Spleen (tissue), 11 donors: ENCODE measurements at regions not wholly inside any gene's neighbourhood (a gene's known extent, or its start where the extent isn't known, plus 50 kb on each side); places are given as distances from the start of the nearest gene placed in this dataset.
A peak's percentile ranks its signal among the peaks of the same experiment; 100 is the strongest.

Experiments
- DNase-seq: peaks from one replicate; pipeline ENCODE4 v3.0.0-alpha.2; 2020
- H3K27ac ChIP-seq, 8 donors: fragments of 200-600 bp; sonication (generic) in 7 of 8; 1 replicate in 4 of 8; 2 replicates in 4 of 8; pipeline versions ENCODE4 v1.5.0 to v1.8.0; 2016 to 2021; ENCODE audit warnings: inconsistent platforms in 4 of 8, mild to moderate bottlenecking in 4 of 8, moderate library complexity in 1 of 8
- H3K27me3 ChIP-seq, 7 donors: fragments of 200-600 bp; sonication (generic) in 6 of 7; replicated peaks in 1 of 7; 1 replicate in 4 of 7; 2 replicates in 3 of 7; pipeline versions ENCODE4 v1.5.0 to v1.8.0; 2016 to 2021; ENCODE audit warnings: inconsistent platforms in 3 of 7, mild to moderate bottlenecking in 1 of 7
- H3K36me3 ChIP-seq, 6 donors: fragments of 200-600 bp; sonication (generic) in 5 of 6; 1 replicate in 4 of 6; 2 replicates in 2 of 6; pipeline versions ENCODE4 v1.5.0 to v1.8.0; 2016 to 2021; ENCODE audit warnings: inconsistent platforms in 2 of 6
- H3K4me1 ChIP-seq, 6 donors: fragments of 200-600 bp; sonication (generic) in 5 of 6; 1 replicate in 3 of 6; 2 replicates in 3 of 6; pipeline versions ENCODE4 v1.5.0 to v1.8.0; 2016 to 2021; ENCODE audit warnings: inconsistent platforms in 3 of 6
- H3K4me3 ChIP-seq, 8 donors: fragments of 200-600 bp; sonication (generic) in 7 of 8; 1 replicate in 4 of 8; 2 replicates in 4 of 8; pipeline versions ENCODE4 v1.5.0 to v1.8.0; 2016 to 2021; ENCODE audit warnings: inconsistent platforms in 4 of 8, mild to moderate bottlenecking in 4 of 8, moderate library complexity in 2 of 8
- H3K9me3 ChIP-seq, 8 donors: fragments of 200-600 bp; sonication (generic) in 7 of 8; 1 replicate in 4 of 8; 2 replicates in 4 of 8; pipeline versions ENCODE4 v1.5.0 to v1.8.0; 2016 to 2021; ENCODE audit warnings: inconsistent platforms in 4 of 8
- POLR2A ChIP-seq, 3 donors: fragments of 450-650 bp; IDR thresholded peaks; one replicate each; pipeline ENCODE4 v1.5.1; 2017; ENCODE audit warnings: antibody characterized with exemption in 3 of 3, mild to moderate bottlenecking in 1 of 3
- POLR2AphosphoS5 ChIP-seq, 3 donors: sonication (generic); formaldehyde crosslinking; IDR thresholded peaks; one replicate each; pipeline ENCODE4 v1.5.1; 2017; ENCODE audit warnings: antibody characterized with exemption in 3 of 3
- WGBS, 5 donors: extraction: QIAGEN DNeasy Blood & Tissue Kit in 3 of 5; methylation state at CpG; one replicate each; pipeline versions ENCODE4 v1.1.5 to v1.1.7; 2013 to 2018; 5-methylcytosine and 5-hydroxymethylcytosine counted together
- intact Hi-C: fragments of 100-400 bp; cut with DNase I; formaldehyde crosslinking; loops from one replicate; pipeline ENCODE4 v1.15.0; 2023; ENCODE audit warnings: low total_unique reads
- TF ChIP-seq, protein P1 (sequence below), 11 experiments: fragments of 200-600 bp in 7 of 11; fragments of 450-650 bp in 4 of 11; sonication (generic) in 4 of 11; IDR thresholded peaks in 8 of 11; conservative IDR thresholded peaks in 3 of 11; 1 replicate in 7 of 11; 2 replicates in 4 of 11; pipeline versions ENCODE4 v1.4.0 to v1.8.0; 2016 to 2021; ENCODE audit warnings: antibody characterized with exemption in 11 of 11, inconsistent platforms in 4 of 11, mild to moderate bottlenecking in 1 of 11
- donor health status: healthy with polysubstance abuse.
- donor health status: DM: no; HTN: no; CAD: no; lungs with moderate emphysema.
- donor health status: DM: no; HTN: no; CAD: no.
- donor health status: Bipolar disorder and iron deficiency.
- donor health status: healthy.
- donor health status: DM: no; HTN: no; CAD: no.
- donor health status: DM: yes; HTN: yes; CAD: no.

DNA sequence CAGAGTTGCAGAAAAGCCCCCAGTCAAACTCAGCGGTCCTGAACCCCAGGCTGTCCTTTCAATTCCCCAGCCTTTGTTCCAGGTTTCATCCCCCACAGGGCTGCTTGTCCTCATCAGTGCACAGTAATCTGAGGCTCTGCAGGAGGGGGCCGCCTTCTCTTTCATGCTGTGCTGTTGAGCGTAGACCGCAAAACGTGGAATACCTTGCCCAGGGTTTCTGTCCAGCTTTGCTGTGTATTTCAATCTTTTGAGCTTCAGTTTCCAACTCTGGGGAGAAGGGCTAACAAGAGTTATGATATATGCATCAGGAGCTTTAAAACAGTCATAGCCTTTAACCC, 64.8 kb downstream of the FAM43A start:
- peak overlapping the region in 1 of 8 donors; percentile 34 for H3K27ac ChIP-seq
- H3K27me3 ChIP-seq: no peaks in the 10 kb centered on the region
- no peak overlapping the region for H3K4me3 ChIP-seq
- WGBS, 5 donors: 82 to 95% (median 87%) methylated on average over 5 of the region's 5 CpGs
- H3K36me3 ChIP-seq: no peaks in the 10 kb centered on the region
- H3K9me3 ChIP-seq: no peaks in the 10 kb centered on the region
- no peak for TF ChIP-seq POLR2A (IDR thresholded peaks at IDR 0.05)
- TF ChIP-seq, protein P1, sequence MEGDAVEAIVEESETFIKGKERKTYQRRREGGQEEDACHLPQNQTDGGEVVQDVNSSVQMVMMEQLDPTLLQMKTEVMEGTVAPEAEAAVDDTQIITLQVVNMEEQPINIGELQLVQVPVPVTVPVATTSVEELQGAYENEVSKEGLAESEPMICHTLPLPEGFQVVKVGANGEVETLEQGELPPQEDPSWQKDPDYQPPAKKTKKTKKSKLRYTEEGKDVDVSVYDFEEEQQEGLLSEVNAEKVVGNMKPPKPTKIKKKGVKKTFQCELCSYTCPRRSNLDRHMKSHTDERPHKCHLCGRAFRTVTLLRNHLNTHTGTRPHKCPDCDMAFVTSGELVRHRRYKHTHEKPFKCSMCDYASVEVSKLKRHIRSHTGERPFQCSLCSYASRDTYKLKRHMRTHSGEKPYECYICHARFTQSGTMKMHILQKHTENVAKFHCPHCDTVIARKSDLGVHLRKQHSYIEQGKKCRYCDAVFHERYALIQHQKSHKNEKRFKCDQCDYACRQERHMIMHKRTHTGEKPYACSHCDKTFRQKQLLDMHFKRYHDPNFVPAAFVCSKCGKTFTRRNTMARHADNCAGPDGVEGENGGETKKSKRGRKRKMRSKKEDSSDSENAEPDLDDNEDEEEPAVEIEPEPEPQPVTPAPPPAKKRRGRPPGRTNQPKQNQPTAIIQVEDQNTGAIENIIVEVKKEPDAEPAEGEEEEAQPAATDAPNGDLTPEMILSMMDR (IDR thresholded peaks at IDR 0.05 in 8 of 11, conservative IDR thresholded peaks at IDR 0.05 in 3 of 11): no peak
- TF ChIP-seq POLR2AphosphoS5 (IDR thresholded peaks at IDR 0.05): no peak
- intact Hi-C loops: no loop called here
- peaks cover 0 to 17% (median 1%) of the 10 kb centered on the region in 6 donors for H3K4me1 ChIP-seq
- no peak for DNase-seq

DNA sequence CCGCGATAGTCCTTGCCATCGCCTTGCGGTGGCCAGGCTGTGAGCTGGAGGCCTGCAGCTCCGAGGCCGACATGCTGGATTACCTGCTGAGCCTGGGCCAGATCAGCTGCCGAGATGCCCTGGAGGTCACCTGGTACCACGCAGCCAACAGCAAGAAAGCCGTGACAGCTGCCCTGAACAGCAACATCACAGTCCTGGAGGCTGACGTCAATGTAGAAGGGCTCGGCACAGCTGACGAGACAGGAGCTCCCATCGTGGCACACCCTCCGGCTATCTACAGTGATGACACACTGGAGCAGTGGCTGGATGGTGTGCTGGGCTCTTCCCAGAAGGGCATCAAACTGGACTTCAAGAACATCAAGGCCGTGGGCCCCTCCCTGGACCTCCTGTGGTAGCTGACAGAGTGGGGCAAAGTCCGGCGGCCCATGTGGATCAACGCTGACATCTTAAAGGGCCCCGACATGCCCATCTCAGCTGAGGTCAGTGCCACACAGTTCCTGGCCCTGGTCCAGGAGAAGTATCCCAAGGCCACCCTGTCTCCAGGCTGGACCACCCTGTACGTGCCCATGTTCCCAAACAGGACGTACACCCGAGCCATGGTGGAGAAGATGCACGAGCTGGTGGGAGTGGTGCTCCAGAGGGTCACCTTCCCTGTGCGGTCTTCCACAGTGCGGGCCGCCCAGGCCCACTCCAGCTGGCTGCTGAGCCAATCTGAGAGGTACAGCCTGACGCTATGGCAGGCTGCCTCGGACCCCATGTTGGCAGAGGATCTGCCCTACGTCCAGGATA, 70.2 kb downstream of the FAM43A start:
- no peak overlapping the region for H3K27ac ChIP-seq
- no peaks in the 10 kb centered on the region for H3K36me3 ChIP-seq
- intact Hi-C loops: no loop called here
- WGBS, 5 donors: 82 to 93% (median 92%) methylated on average over 13 to 29 of the region's 29 CpGs
- no peak for DNase-seq
- H3K4me1 ChIP-seq: no peaks in the 10 kb centered on the region
- H3K9me3 ChIP-seq: no peaks in the 10 kb centered on the region
- H3K4me3 ChIP-seq: no peak overlapping the region
- peaks cover 0 to 4% (median 0%) of the 10 kb centered on the region in 7 donors for H3K27me3 ChIP-seq
- TF ChIP-seq, protein P1 (IDR thresholded peaks at IDR 0.05 in 8 of 11, conservative IDR thresholded peaks at IDR 0.05 in 3 of 11): no peak
- TF ChIP-seq POLR2AphosphoS5 (IDR thresholded peaks at IDR 0.05) (no peak), POLR2A (IDR thresholded peaks at IDR 0.05) (no peak)

DNA sequence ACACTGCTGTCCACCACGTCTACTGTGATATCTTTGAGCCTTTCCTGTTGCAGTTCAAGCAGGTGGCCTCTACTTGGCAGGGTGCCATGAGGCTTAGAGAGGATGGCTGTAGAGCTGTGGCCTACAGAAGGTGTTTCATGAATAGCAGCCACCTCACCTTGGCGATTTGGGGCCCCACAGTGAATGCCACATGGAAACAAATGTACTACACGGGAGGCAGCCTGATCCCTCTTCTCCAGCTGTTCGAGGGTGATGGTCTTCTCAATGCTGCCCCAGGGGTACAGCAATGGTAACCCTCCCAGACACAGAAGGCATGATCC, 70.7 kb downstream of the FAM43A start:
- Histone ChIP-seq H3K4me1 (no peaks in the 10 kb centered on the region), H3K27ac (no peak overlapping the region), H3K4me3 (no peak overlapping the region), H3K9me3 (no peaks in the 10 kb centered on the region), H3K36me3 (no peaks in the 10 kb centered on the region), H3K27me3 (peaks cover 0 to 10% (median 0%) of the 10 kb centered on the region in 7 donors)
- 72 to 84% (median 76%) methylated on average over 2 to 4 of the region's 4 CpGs for WGBS, 5 donors
- DNase-seq: no peak
- intact Hi-C loops: no loop called here
- no peak for TF ChIP-seq POLR2A (IDR thresholded peaks at IDR 0.05)

DNA sequence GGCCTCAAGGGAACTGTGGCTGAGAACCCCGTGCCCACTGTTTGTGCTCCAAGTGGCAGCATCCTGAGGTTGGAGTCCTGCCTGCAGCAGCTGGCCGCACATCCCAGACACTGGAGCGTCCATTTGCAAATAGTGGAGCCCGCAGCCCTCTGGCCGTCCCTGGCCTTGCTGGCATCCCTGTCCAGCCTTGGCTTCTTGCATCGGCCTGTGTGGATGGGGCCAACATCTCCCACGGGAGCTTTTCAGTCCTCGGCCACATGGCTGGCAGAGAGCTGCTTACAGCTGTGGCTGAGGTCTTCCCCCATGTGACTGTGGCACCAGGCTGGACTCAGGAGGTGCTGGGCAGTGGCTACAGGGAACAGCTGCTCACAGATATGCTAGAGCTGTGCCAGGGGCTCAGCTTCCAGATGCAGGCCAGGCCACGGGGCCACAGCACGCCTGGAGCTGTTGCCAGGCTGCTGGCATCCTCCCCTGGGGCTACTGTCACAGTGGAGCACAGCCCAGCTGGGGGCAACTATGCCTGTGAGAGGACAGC, 71.2 kb downstream of the FAM43A start:
- DNase-seq: no peak
- H3K27ac ChIP-seq: no peak overlapping the region
- WGBS, 5 donors: 79 to 90% (median 81%) methylated on average over 7 to 10 of the region's 10 CpGs

More for the DNA sequence above, 71.2 kb downstream of the FAM43A start:
- Histone ChIP-seq H3K4me1 (no peaks in the 10 kb centered on the region), H3K36me3 (no peaks in the 10 kb centered on the region), H3K4me3 (no peak overlapping the region), H3K27me3 (peaks cover 0 to 12% (median 0%) of the 10 kb centered on the region in 7 donors), H3K9me3 (no peaks in the 10 kb centered on the region)
- intact Hi-C loops: no loop called here
- TF ChIP-seq, protein P1 (IDR thresholded peaks at IDR 0.05 in 8 of 11, conservative IDR thresholded peaks at IDR 0.05 in 3 of 11): no peak
- TF ChIP-seq POLR2AphosphoS5 (IDR thresholded peaks at IDR 0.05) (no peak), POLR2A (IDR thresholded peaks at IDR 0.05) (no peak)
